GM23248 (cell line): ENCODE measurements at regions not wholly inside any gene's neighbourhood (a gene's known extent, or its start where the extent isn't known, plus 50 kb on each side); places are given as distances from the start of the nearest gene placed in this dataset.
A peak's percentile ranks its signal among the peaks of the same experiment; 100 is the strongest.

Experiments used
- DNase-seq: peaks from one replicate; pipeline ENCODE4 v3.0.0-alpha.2; 2015
- H2AFZ ChIP-seq: fragments of 200-600 bp; sonication (generic); 2 replicates; pipeline ENCODE4 v1.6.1; 2016; ENCODE audit warnings: antibody characterized with exemption
- H3F3A ChIP-seq: fragments of 200-600 bp; sonication (generic); 2 replicates; pipeline ENCODE4 v1.6.1; 2016; ENCODE audit warnings: mild to moderate bottlenecking, antibody characterized with exemption, mixed run types; ENCODE audit not compliant: insufficient read depth
- H3K27ac ChIP-seq: fragments of 200-600 bp; sonication (generic); 2 replicates; pipeline ENCODE4 v1.5.1; 2016; ENCODE audit warnings: mild to moderate bottlenecking
- H3K27me3 ChIP-seq: fragments of 200-600 bp; sonication (generic); replicated peaks from 2 replicates; pipeline ENCODE4 v1.6.1; 2016; ENCODE audit warnings: mild to moderate bottlenecking; ENCODE audit not compliant: insufficient read depth
- H3K36me3 ChIP-seq: fragments of 200-600 bp; sonication (generic); 2 replicates; pipeline ENCODE4 v1.6.1; 2016; ENCODE audit warnings: low read depth, mild to moderate bottlenecking
- H3K4me1 ChIP-seq: fragments of 200-600 bp; sonication (generic); 2 replicates; pipeline ENCODE4 v1.6.1; 2016; ENCODE audit warnings: mild to moderate bottlenecking; ENCODE audit not compliant: insufficient read depth
- H3K4me2 ChIP-seq: fragments of 200-600 bp; sonication (generic); one replicate; pipeline ENCODE4 v1.6.1; 2016; ENCODE audit warnings: mild to moderate bottlenecking; ENCODE audit not compliant: unreplicated experiment
- H3K4me3 ChIP-seq: fragments of 200-600 bp; sonication (generic); 2 replicates; pipeline ENCODE4 v1.5.1; 2016; ENCODE audit warnings: mild to moderate bottlenecking
- H3K79me2 ChIP-seq: fragments of 200-600 bp; sonication (generic); 2 replicates; pipeline ENCODE4 v1.6.1; 2016; ENCODE audit warnings: mild to moderate bottlenecking; ENCODE audit not compliant: insufficient read depth
- H3K9ac ChIP-seq: fragments of 200-600 bp; sonication (generic); 2 replicates; pipeline ENCODE4 v1.6.1; 2016; ENCODE audit warnings: mild to moderate bottlenecking
- H3K9me2 ChIP-seq: fragments of 200-600 bp; sonication (generic); 2 replicates; pipeline ENCODE4 v1.6.1; 2016; ENCODE audit warnings: mixed run types, mild to moderate bottlenecking, moderate library complexity; ENCODE audit not compliant: insufficient read depth
- H3K9me3 ChIP-seq: fragments of 200-600 bp; sonication (generic); one replicate; pipeline ENCODE4 v1.6.1; 2017; ENCODE audit warnings: low read depth
- H4K20me1 ChIP-seq: fragments of 200-600 bp; sonication (generic); 2 replicates; pipeline ENCODE4 v1.6.0; 2016; ENCODE audit not compliant: insufficient read depth
- EZH2 ChIP-seq: fragments of 200-600 bp; sonication (generic); IDR thresholded peaks from 2 replicates; pipeline ENCODE4 v1.6.1; 2018; ENCODE audit warnings: antibody characterized with exemption, mild to moderate bottlenecking; ENCODE audit not compliant: insufficient read depth, poor library complexity, severe bottlenecking
- EZH2phosphoT487 ChIP-seq: fragments of 200-600 bp; sonication (generic); IDR thresholded peaks from 2 replicates; pipeline ENCODE4 v1.6.1; 2018; ENCODE audit warnings: antibody characterized with exemption, moderate library complexity, mild to moderate bottlenecking, low read depth; ENCODE audit not compliant: insufficient read depth
- WGBS, 2 experiments: methylation state at CpG; one replicate each; pipeline ENCODE4 v1.1.6; 2015 to 2017; ENCODE audit warnings: low lambda C conversion rate in 2 of 2, low coverage in 1 of 2; ENCODE audit errors: missing lambda C conversion rate in 2 of 2; 5-methylcytosine and 5-hydroxymethylcytosine counted together
- in situ Hi-C: fragments of 300-500 bp; cut with MboI; formaldehyde crosslinking; loops from 2 replicates; pipeline ENCODE4 v1.15.0; 2020

DNA sequence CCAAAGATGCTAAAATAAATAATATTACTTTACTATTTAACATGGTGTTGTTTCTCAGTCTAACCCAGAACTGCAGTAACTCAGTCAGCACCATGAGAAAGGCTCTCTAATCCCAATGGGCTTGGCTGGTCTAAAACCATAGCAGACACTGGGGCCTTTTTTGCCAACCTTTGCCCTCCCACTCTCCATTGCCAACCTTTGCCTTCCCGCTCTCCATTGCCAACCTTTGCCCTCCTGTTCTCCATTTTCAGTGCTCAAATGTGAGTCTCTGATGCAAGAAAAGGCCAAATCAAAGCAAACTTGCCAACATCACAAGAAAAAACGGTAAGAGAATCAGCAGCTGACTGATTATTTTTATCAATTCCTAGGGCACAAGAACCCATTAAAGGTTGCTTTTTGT is 1681.2 kb downstream of the SLITRK5 start:
- H3K79me2 ChIP-seq, result no peaks in the 10 kb centered on the region
- H3K9me2 ChIP-seq, result no peaks in the 10 kb centered on the region
- no peak overlapping the region for H3K27ac ChIP-seq
- no peaks in the 10 kb centered on the region for H3K9me3 ChIP-seq
- H3F3A ChIP-seq, result no peaks in the 10 kb centered on the region
- H2AFZ ChIP-seq, result no peak overlapping the region
- in situ Hi-C loops, result no loop called here
- H4K20me1 ChIP-seq, result no peaks in the 10 kb centered on the region
- no peak for DNase-seq
- no peak overlapping the region for H3K9ac ChIP-seq
- TF ChIP-seq EZH2phosphoT487 (no peak), EZH2 (no peak)
- H3K36me3 ChIP-seq, result no peaks in the 10 kb centered on the region
- H3K4me2 ChIP-seq, result no peak overlapping the region
- no peaks in the 10 kb centered on the region for H3K4me1 ChIP-seq
- WGBS, 2 experiments, result 16 to 22% methylated on average over 2 of the region's 2 CpGs
- H3K27me3 ChIP-seq, result no peaks in the 10 kb centered on the region
- no peak overlapping the region for H3K4me3 ChIP-seq

DNA sequence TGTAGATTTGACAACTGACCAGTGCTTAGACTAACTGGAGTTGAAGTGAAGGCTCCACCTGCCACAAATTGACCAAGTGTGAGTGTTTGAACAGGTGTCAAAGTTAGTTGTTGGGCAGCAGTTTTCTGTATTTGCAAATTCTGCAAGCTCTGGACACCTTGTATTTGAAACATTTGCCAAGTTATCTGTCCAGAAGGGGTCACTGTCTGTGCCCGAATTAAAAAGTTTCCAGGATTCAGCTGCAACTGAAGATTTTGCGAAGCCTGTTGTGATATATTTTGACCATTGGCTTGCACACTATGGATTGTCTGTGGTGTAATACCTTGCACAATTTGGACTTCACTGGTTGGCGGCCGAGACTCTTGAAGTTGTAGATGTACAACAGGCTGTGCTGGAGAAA is 1690.7 kb downstream of the SLITRK5 start:
- Histone ChIP-seq H3K9me2 (no peaks in the 10 kb centered on the region), H3K27ac (no peak overlapping the region), H3K79me2 (no peaks in the 10 kb centered on the region), H2AFZ (no peak overlapping the region), H3K4me2 (no peak overlapping the region), H3K36me3 (no peaks in the 10 kb centered on the region), H3K9ac (no peak overlapping the region), H3K4me3 (no peak overlapping the region), H3K9me3 (no peaks in the 10 kb centered on the region), H3F3A (no peaks in the 10 kb centered on the region), H4K20me1 (no peaks in the 10 kb centered on the region), H3K27me3 (no peaks in the 10 kb centered on the region), H3K4me1 (no peaks in the 10 kb centered on the region)
- peak; percentile 6 for DNase-seq
- in situ Hi-C loops, result no loop called here
- WGBS, 2 experiments, result 59% methylated on average over 4 of the region's 4 CpGs
- no peak for TF ChIP-seq EZH2
- no peak for TF ChIP-seq EZH2phosphoT487

GRCh38 chr13:89363144-89363543 is 1692.0 kb downstream of the SLITRK5 start:
- no peak for DNase-seq
- H3K9me3 ChIP-seq, result no peaks in the 10 kb centered on the region
- no peak overlapping the region for H3K4me2 ChIP-seq
- TF ChIP-seq EZH2phosphoT487, result no peak
- no peak for TF ChIP-seq EZH2
- H3F3A ChIP-seq, result no peaks in the 10 kb centered on the region
- H3K9ac ChIP-seq, result no peak overlapping the region
- no peak overlapping the region for H3K27ac ChIP-seq
- no peaks in the 10 kb centered on the region for H3K79me2 ChIP-seq
- WGBS, 2 experiments, result 83 to 88% methylated on average over 22 to 41 of the region's 41 CpGs
- no peaks in the 10 kb centered on the region for H3K9me2 ChIP-seq
- in situ Hi-C loops, result no loop called here
- no peaks in the 10 kb centered on the region for H3K4me1 ChIP-seq
- no peaks in the 10 kb centered on the region for H3K36me3 ChIP-seq
- no peak overlapping the region for H3K4me3 ChIP-seq
- H4K20me1 ChIP-seq, result no peaks in the 10 kb centered on the region
- no peak overlapping the region for H2AFZ ChIP-seq
- H3K27me3 ChIP-seq, result no peaks in the 10 kb centered on the region

DNA sequence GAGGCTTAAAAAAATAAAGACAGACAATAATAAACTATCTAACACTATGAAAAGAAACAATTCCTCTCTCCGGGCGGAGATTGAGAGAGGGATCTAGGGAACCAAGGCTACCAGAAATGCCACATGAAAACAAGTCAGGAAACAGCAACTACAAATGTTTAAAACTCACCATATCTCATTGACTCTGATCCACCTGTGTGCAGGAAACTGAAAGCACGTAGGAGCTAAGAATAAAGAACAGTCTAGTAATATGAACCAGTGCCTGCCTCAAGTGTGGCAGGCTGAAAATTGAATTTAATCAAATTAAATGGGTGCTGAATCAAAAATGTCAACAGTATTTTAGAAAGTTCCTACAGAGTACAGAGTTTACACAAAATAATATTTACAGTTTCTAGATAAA is 1701.0 kb downstream of the SLITRK5 start:
- Histone ChIP-seq H3K4me1 (no peaks in the 10 kb centered on the region; the same call in 1 of the 2 replicates), H3K4me2 (no peak overlapping the region), H3F3A (no peaks in the 10 kb centered on the region), H3K9me3 (no peaks in the 10 kb centered on the region), H2AFZ (no peak overlapping the region), H4K20me1 (no peaks in the 10 kb centered on the region), H3K27ac (no peak overlapping the region), H3K4me3 (no peak overlapping the region), H3K9ac (no peak overlapping the region), H3K9me2 (no peaks in the 10 kb centered on the region), H3K27me3 (no peaks in the 10 kb centered on the region), H3K79me2 (no peaks in the 10 kb centered on the region), H3K36me3 (no peaks in the 10 kb centered on the region)
- in situ Hi-C loops, result no loop called here
- TF ChIP-seq EZH2phosphoT487 (no peak), EZH2 (no peak)
- no peak for DNase-seq
- WGBS, 2 experiments, result 53 to 68% methylated on average over 3 of the region's 3 CpGs

DNA sequence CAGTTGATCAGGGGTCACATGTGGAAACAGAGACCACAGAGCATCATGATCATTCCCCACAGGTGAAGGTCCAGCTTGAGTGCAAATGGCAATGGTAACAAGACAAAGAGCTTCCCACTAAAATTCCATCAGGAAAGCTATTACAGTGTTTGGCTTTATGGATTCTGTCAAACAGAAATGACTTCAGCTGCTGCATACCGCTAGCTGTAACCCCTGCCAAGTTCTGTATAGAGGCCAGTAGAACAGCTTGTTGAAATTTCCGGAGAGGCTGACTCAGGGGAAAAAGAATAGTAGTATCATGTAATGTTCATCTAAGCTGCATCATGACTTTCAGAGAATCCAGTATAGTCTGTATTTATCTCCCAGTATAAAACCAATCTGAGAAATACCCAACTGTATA is 1704.7 kb downstream of the SLITRK5 start:
- Histone ChIP-seq H3K9me3 (no peaks in the 10 kb centered on the region), H3K9ac (no peak overlapping the region), H3K27ac (no peak overlapping the region), H3K9me2 (no peaks in the 10 kb centered on the region), H3K79me2 (no peaks in the 10 kb centered on the region), H3K36me3 (no peaks in the 10 kb centered on the region), H4K20me1 (no peaks in the 10 kb centered on the region), H2AFZ (no peak overlapping the region), H3K4me2 (no peak overlapping the region), H3F3A (no peaks in the 10 kb centered on the region), H3K4me1 (no peaks in the 10 kb centered on the region; the same call in 1 of the 2 replicates), H3K4me3 (no peak overlapping the region), H3K27me3 (no peaks in the 10 kb centered on the region)
- in situ Hi-C loops, result no loop called here
- no peak for TF ChIP-seq EZH2
- TF ChIP-seq EZH2phosphoT487, result no peak
- DNase-seq, result peak; percentile 76
- WGBS, 2 experiments, result 0 to 3% methylated on average over 2 of the region's 2 CpGs
